ENCODE measurements at regions not wholly inside any gene's neighbourhood (a gene's known extent, or its start where the extent isn't known, plus 50 kb on each side); places are given as distances from the start of the nearest gene placed in this dataset.

DNA sequence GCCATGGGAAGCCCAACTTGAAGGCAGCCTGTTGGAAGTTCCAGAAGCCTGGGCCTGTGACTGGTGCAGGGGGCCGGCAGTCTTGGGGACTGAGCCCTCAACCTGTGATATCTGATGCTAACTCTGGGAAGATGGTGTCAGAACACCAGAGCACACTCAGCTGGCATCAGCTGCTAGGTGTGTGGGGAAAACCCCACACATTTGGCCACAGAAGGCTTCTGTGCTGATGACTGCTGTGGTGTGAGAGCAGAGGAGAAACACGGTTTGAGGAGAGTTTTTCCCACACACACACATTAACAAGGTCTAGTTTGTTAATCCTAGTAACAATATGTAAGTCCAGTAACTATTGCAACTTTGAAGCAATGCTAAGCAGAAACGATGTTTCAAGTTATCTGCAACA lies 78.0 kb downstream of the PSMB1 start:
- DNase-seq (ENCODE audit: low read depth) = no peak
- peaks cover 40% of the 10 kb centered on the region for H3K27me3 Mint-ChIP-seq (ENCODE audit: low read depth, unreplicated experiment)
- no peaks in the 10 kb centered on the region for H3K36me3 ChIP-seq (ENCODE audit: insufficient read depth, low read length)
- no peaks in the 10 kb centered on the region for H3K4me1 Mint-ChIP-seq (ENCODE audit: low read depth, unreplicated experiment)
- peaks cover 4% of the 10 kb centered on the region for H3K9me3 Mint-ChIP-seq (ENCODE audit: unreplicated experiment)
- H3K79me2 ChIP-seq (ENCODE audit: insufficient read depth, low read length) = no peaks in the 10 kb centered on the region
- no peak overlapping the region for H2AFZ ChIP-seq (ENCODE audit: low read depth, low read length)
- peaks cover 9% of the 10 kb centered on the region for H3K27me3 ChIP-seq (ENCODE audit: insufficient read depth, low read length)
- no peak overlapping the region for H3K4me2 ChIP-seq (ENCODE audit: low read length)
- H3K27ac Mint-ChIP-seq (ENCODE audit: unreplicated experiment) = no peak overlapping the region
- H3K4me3 ChIP-seq (ENCODE audit: insufficient read depth, low read depth, low read length) = no peak overlapping the region
- no peaks in the 10 kb centered on the region for H3K36me3 Mint-ChIP-seq (ENCODE audit: low read depth, unreplicated experiment)
- H3K9ac ChIP-seq (ENCODE audit: low read length) = no peak overlapping the region
- H3K27ac ChIP-seq (ENCODE audit: low read depth, low read length) = no peak overlapping the region
- H3K4me3 Mint-ChIP-seq (ENCODE audit: unreplicated experiment) = no peak overlapping the region
- no peak for FAIRE-seq
- TF ChIP-seq EZH2 (IDR thresholded peaks at IDR 0.05; ENCODE audit: insufficient read depth, low read length) = no peak
- TF ChIP-seq, protein P1, sequence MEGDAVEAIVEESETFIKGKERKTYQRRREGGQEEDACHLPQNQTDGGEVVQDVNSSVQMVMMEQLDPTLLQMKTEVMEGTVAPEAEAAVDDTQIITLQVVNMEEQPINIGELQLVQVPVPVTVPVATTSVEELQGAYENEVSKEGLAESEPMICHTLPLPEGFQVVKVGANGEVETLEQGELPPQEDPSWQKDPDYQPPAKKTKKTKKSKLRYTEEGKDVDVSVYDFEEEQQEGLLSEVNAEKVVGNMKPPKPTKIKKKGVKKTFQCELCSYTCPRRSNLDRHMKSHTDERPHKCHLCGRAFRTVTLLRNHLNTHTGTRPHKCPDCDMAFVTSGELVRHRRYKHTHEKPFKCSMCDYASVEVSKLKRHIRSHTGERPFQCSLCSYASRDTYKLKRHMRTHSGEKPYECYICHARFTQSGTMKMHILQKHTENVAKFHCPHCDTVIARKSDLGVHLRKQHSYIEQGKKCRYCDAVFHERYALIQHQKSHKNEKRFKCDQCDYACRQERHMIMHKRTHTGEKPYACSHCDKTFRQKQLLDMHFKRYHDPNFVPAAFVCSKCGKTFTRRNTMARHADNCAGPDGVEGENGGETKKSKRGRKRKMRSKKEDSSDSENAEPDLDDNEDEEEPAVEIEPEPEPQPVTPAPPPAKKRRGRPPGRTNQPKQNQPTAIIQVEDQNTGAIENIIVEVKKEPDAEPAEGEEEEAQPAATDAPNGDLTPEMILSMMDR (IDR thresholded peaks at IDR 0.05; ENCODE audit: insufficient read depth, low read depth, low read length) = no peak
- H3K4me1 ChIP-seq (ENCODE audit: insufficient read depth, low read length) = no peaks in the 10 kb centered on the region
- H3K9me3 ChIP-seq (ENCODE audit: insufficient read depth, low read depth, low read length) = no peaks in the 10 kb centered on the region
- no peaks in the 10 kb centered on the region for H4K20me1 ChIP-seq (ENCODE audit: insufficient read depth, low read length)

DNA sequence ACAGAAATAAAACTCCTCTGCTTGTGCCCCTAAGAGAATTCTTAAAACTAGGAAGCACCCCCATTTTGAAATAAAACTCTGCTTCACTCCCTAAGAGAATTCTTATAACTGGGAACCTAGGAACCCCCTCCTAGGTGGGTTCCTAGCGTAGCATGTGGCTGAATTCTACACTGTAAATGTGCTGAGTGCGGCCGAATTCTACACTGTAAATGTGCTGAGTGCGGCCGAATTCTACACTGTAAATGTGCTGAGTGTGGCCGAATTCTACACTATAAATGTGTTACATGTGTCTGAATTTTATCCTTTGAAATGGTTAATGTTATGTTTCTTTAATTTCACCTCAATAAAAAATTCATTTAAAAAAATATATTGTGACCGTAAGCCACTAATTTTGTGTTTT lies 79.3 kb downstream of the PSMB1 start:
- peaks cover 4% of the 10 kb centered on the region for H3K9me3 Mint-ChIP-seq (ENCODE audit: unreplicated experiment)
- Histone ChIP-seq H3K27ac (ENCODE audit: low read depth, low read length) (no peak overlapping the region), H4K20me1 (ENCODE audit: insufficient read depth, low read length) (no peaks in the 10 kb centered on the region), H3K9ac (ENCODE audit: low read length) (no peak overlapping the region), H3K79me2 (ENCODE audit: insufficient read depth, low read length) (no peaks in the 10 kb centered on the region), H2AFZ (ENCODE audit: low read depth, low read length) (no peak overlapping the region), H3K4me1 (ENCODE audit: insufficient read depth, low read length) (no peaks in the 10 kb centered on the region), H3K4me2 (ENCODE audit: low read length) (no peak overlapping the region), H3K4me3 (ENCODE audit: insufficient read depth, low read depth, low read length) (no peak overlapping the region), H3K27me3 (ENCODE audit: insufficient read depth, low read length) (peaks cover 9% of the 10 kb centered on the region), H3K9me3 (ENCODE audit: insufficient read depth, low read depth, low read length) (no peaks in the 10 kb centered on the region), H3K36me3 (ENCODE audit: insufficient read depth, low read length) (no peaks in the 10 kb centered on the region)
- peaks cover 40% of the 10 kb centered on the region for H3K27me3 Mint-ChIP-seq (ENCODE audit: low read depth, unreplicated experiment)
- FAIRE-seq (no peak), DNase-seq (ENCODE audit: low read depth) (no peak)
- no peaks in the 10 kb centered on the region for H3K36me3 Mint-ChIP-seq (ENCODE audit: low read depth, unreplicated experiment)
- TF ChIP-seq, protein P1 (IDR thresholded peaks at IDR 0.05; ENCODE audit: insufficient read depth, low read depth, low read length) = no peak
- TF ChIP-seq EZH2 (IDR thresholded peaks at IDR 0.05; ENCODE audit: insufficient read depth, low read length) = no peak
- H3K4me3 Mint-ChIP-seq (ENCODE audit: unreplicated experiment) = no peak overlapping the region
- H3K4me1 Mint-ChIP-seq (ENCODE audit: low read depth, unreplicated experiment) = no peaks in the 10 kb centered on the region
- H3K27ac Mint-ChIP-seq (ENCODE audit: unreplicated experiment) = no peak overlapping the region

DNA sequence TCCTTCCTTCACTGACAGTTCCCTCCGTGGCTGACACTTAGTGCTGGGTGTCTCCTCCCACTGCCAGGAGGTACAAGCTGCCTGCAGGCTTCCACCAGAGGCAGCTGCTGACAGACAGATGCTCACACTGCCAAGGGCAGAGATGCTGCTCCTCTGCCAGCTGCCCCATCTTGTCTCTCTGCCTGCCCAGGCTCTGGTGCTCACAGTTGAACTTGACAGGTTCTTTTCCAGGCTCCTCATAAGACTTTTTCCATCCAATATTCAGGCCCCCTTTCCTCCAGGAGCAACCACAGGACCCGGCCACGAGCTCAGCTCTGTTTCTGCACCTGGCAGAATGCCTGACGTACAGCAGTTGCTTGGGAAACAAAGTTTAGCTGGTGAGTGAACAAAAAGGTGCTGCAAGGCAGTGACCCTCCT lies 79.8 kb downstream of the PSMB1 start:
- Histone ChIP-seq H3K27me3 (ENCODE audit: insufficient read depth, low read length) (peaks cover 9% of the 10 kb centered on the region), H4K20me1 (ENCODE audit: insufficient read depth, low read length) (no peaks in the 10 kb centered on the region), H3K4me2 (ENCODE audit: low read length) (no peak overlapping the region), H3K9me3 (ENCODE audit: insufficient read depth, low read depth, low read length) (no peaks in the 10 kb centered on the region), H3K9ac (ENCODE audit: low read length) (no peak overlapping the region), H3K4me3 (ENCODE audit: insufficient read depth, low read depth, low read length) (no peak overlapping the region), H3K36me3 (ENCODE audit: insufficient read depth, low read length) (no peaks in the 10 kb centered on the region), H2AFZ (ENCODE audit: low read depth, low read length) (no peak overlapping the region), H3K79me2 (ENCODE audit: insufficient read depth, low read length) (no peaks in the 10 kb centered on the region), H3K4me1 (ENCODE audit: insufficient read depth, low read length) (no peaks in the 10 kb centered on the region), H3K27ac (ENCODE audit: low read depth, low read length) (no peak overlapping the region)
- Mint-ChIP-seq H3K9me3 (ENCODE audit: unreplicated experiment) (peaks cover 4% of the 10 kb centered on the region), H3K27ac (ENCODE audit: unreplicated experiment) (no peak overlapping the region), H3K4me1 (ENCODE audit: low read depth, unreplicated experiment) (no peaks in the 10 kb centered on the region), H3K27me3 (ENCODE audit: low read depth, unreplicated experiment) (peaks cover 39% of the 10 kb centered on the region), H3K4me3 (ENCODE audit: unreplicated experiment) (no peak overlapping the region), H3K36me3 (ENCODE audit: low read depth, unreplicated experiment) (peaks cover under 1% of the 10 kb centered on the region)
- TF ChIP-seq, protein P1 (IDR thresholded peaks at IDR 0.05; ENCODE audit: insufficient read depth, low read depth, low read length) = no peak
- TF ChIP-seq EZH2 (IDR thresholded peaks at IDR 0.05; ENCODE audit: insufficient read depth, low read length) = no peak
- no peak for DNase-seq (ENCODE audit: low read depth)
- no peak for FAIRE-seq

All from astrocyte (in vitro differentiated cells and primary cell).